Mucosa of stomach (tissue), 1 donor: ENCODE measurements at regions not wholly inside any gene's neighbourhood (a gene's known extent, or its start where the extent isn't known, plus 50 kb on each side); places are given as distances from the start of the nearest gene placed in this dataset.

ENCODE experiments used
- H3K27me3 ChIP-seq: one replicate; pipeline ENCODE4 v1.7.0; 2013; ENCODE audit warnings: mild to moderate bottlenecking, low read length; ENCODE audit not compliant: control insufficient read depth, insufficient read depth
- H3K36me3 ChIP-seq: one replicate; pipeline ENCODE4 v1.7.0; 2013; ENCODE audit warnings: low read length; ENCODE audit not compliant: control insufficient read depth, insufficient read depth
- H3K4me1 ChIP-seq: one replicate; pipeline ENCODE4 v1.7.0; 2013; ENCODE audit warnings: mild to moderate bottlenecking, low read length; ENCODE audit not compliant: control insufficient read depth, insufficient read depth
- H3K4me3 ChIP-seq: one replicate; pipeline ENCODE4 v1.7.0; 2013; ENCODE audit warnings: low read length
- H3K9ac ChIP-seq: one replicate; pipeline ENCODE4 v1.7.0; 2013; ENCODE audit warnings: mild to moderate bottlenecking, low read length, moderate library complexity
- H3K9me3 ChIP-seq: one replicate; pipeline ENCODE4 v1.7.0; 2013; ENCODE audit warnings: mild to moderate bottlenecking, low read length, moderate library complexity; ENCODE audit not compliant: control insufficient read depth
- donor health status: Pancreatic carcinoma.

- H3K4me3 ChIP-seq, result no peak overlapping the region
- H3K9ac ChIP-seq, result no peak overlapping the region
- no peaks in the 10 kb centered on the region for H3K9me3 ChIP-seq
Measured at GRCh38 chr2:143903172-143903856, 616.6 kb downstream of the ZEB2 start.

GRCh38 chr2:143901185-143901842 lies 618.6 kb downstream of the ZEB2 start:
- Histone ChIP-seq H3K36me3 (no peaks in the 10 kb centered on the region), H3K9me3 (no peaks in the 10 kb centered on the region), H3K27me3 (no peaks in the 10 kb centered on the region), H3K9ac (no peak overlapping the region), H3K4me1 (no peaks in the 10 kb centered on the region), H3K4me3 (no peak overlapping the region)

More at GRCh38 chr2:143903172-143903856, 616.6 kb downstream of the ZEB2 start:
- H3K36me3 ChIP-seq, result no peaks in the 10 kb centered on the region
- H3K27me3 ChIP-seq, result no peaks in the 10 kb centered on the region
- H3K4me1 ChIP-seq, result no peaks in the 10 kb centered on the region

- no peak overlapping the region for H3K4me3 ChIP-seq
- H3K27me3 ChIP-seq, result no peaks in the 10 kb centered on the region
- no peaks in the 10 kb centered on the region for H3K9me3 ChIP-seq
- H3K4me1 ChIP-seq, result no peaks in the 10 kb centered on the region
- H3K36me3 ChIP-seq, result no peaks in the 10 kb centered on the region
- no peak overlapping the region for H3K9ac ChIP-seq
Measured at GRCh38 chr2:143899987-143900386, 619.9 kb downstream of the ZEB2 start.

- Histone ChIP-seq H3K36me3 (no peaks in the 10 kb centered on the region), H3K9me3 (no peaks in the 10 kb centered on the region), H3K4me1 (no peaks in the 10 kb centered on the region), H3K4me3 (no peak overlapping the region), H3K27me3 (no peaks in the 10 kb centered on the region), H3K9ac (no peak overlapping the region)
Measured at GRCh38 chr2:143893371-143893770, 626.5 kb downstream of the ZEB2 start.

GRCh38 chr2:143891879-143892308 lies 628.0 kb downstream of the ZEB2 start:
- no peak overlapping the region for H3K4me3 ChIP-seq

GRCh38 chr2:143890798-143891197 lies 629.1 kb downstream of the ZEB2 start:
- Histone ChIP-seq H3K9me3 (no peaks in the 10 kb centered on the region), H3K4me3 (no peak overlapping the region), H3K9ac (no peak overlapping the region), H3K36me3 (no peaks in the 10 kb centered on the region), H3K27me3 (no peaks in the 10 kb centered on the region), H3K4me1 (no peaks in the 10 kb centered on the region)

More at GRCh38 chr2:143891879-143892308, 628.0 kb downstream of the ZEB2 start:
- no peaks in the 10 kb centered on the region for H3K27me3 ChIP-seq
- H3K9me3 ChIP-seq, result no peaks in the 10 kb centered on the region
- H3K4me1 ChIP-seq, result no peaks in the 10 kb centered on the region
- no peak overlapping the region for H3K9ac ChIP-seq
- H3K36me3 ChIP-seq, result no peaks in the 10 kb centered on the region

- no peak overlapping the region for H3K9ac ChIP-seq
- H3K36me3 ChIP-seq, result no peaks in the 10 kb centered on the region
- H3K4me1 ChIP-seq, result no peaks in the 10 kb centered on the region
- H3K4me3 ChIP-seq, result no peak overlapping the region
- H3K9me3 ChIP-seq, result no peaks in the 10 kb centered on the region
- no peaks in the 10 kb centered on the region for H3K27me3 ChIP-seq
Measured at GRCh38 chr2:143889216-143889615, 630.7 kb downstream of the ZEB2 start.

- no peak overlapping the region for H3K4me3 ChIP-seq
- no peaks in the 10 kb centered on the region for H3K4me1 ChIP-seq
- H3K9me3 ChIP-seq, result no peaks in the 10 kb centered on the region
- no peaks in the 10 kb centered on the region for H3K36me3 ChIP-seq
- H3K27me3 ChIP-seq, result no peaks in the 10 kb centered on the region
- H3K9ac ChIP-seq, result no peak overlapping the region
Measured at GRCh38 chr2:143885461-143885860, 634.5 kb downstream of the ZEB2 start.

- Histone ChIP-seq H3K36me3 (no peaks in the 10 kb centered on the region), H3K4me1 (no peaks in the 10 kb centered on the region), H3K9me3 (no peaks in the 10 kb centered on the region), H3K4me3 (no peak overlapping the region), H3K9ac (no peak overlapping the region), H3K27me3 (no peaks in the 10 kb centered on the region)
Measured at GRCh38 chr2:143881246-143881645, 638.7 kb downstream of the ZEB2 start.

- Histone ChIP-seq H3K4me1 (no peaks in the 10 kb centered on the region), H3K9ac (no peak overlapping the region), H3K36me3 (no peaks in the 10 kb centered on the region), H3K27me3 (no peaks in the 10 kb centered on the region), H3K4me3 (no peak overlapping the region), H3K9me3 (no peaks in the 10 kb centered on the region)
Measured at GRCh38 chr2:143877876-143878530, 641.9 kb downstream of the ZEB2 start.

- no peaks in the 10 kb centered on the region for H3K9me3 ChIP-seq
- no peak overlapping the region for H3K4me3 ChIP-seq
- no peak overlapping the region for H3K9ac ChIP-seq
- H3K36me3 ChIP-seq, result no peaks in the 10 kb centered on the region
- H3K4me1 ChIP-seq, result no peaks in the 10 kb centered on the region
- H3K27me3 ChIP-seq, result no peaks in the 10 kb centered on the region
Measured at GRCh38 chr2:143877056-143877455, 642.9 kb downstream of the ZEB2 start.
